SU-DHL-6 (cell line): ENCODE measurements at regions not wholly inside any gene's neighbourhood (a gene's known extent, or its start where the extent isn't known, plus 50 kb on each side); places are given as distances from the start of the nearest gene placed in this dataset.
A peak's percentile ranks its signal among the peaks of the same experiment; 100 is the strongest.

Experiments used
- H2AFZ ChIP-seq: fragments of 200-600 bp; sonication (generic); 2 replicates; pipeline ENCODE4 v1.6.1; 2014; ENCODE audit warnings: low read depth, mild to moderate bottlenecking, moderate library complexity, mixed read lengths, antibody characterized with exemption, low read length; ENCODE audit not compliant: severe bottlenecking
- H3F3A ChIP-seq: fragments of 200-600 bp; shearing (Covaris generic); 2 replicates; pipeline ENCODE4 v1.6.0; 2016; ENCODE audit warnings: antibody characterized with exemption, mild to moderate bottlenecking; ENCODE audit not compliant: insufficient read depth
- H3K27ac ChIP-seq: fragments of 200-600 bp; sonication (generic); 2 replicates; pipeline ENCODE4 v1.5.1; 2016; ENCODE audit warnings: low read depth, mild to moderate bottlenecking, low read length, moderate library complexity, mixed read lengths
- H3K27me3 ChIP-seq: fragments of 200-600 bp; sonication (generic), shearing (Covaris generic); 2 replicates; pipeline ENCODE4 v1.6.0; 2014; ENCODE audit warnings: mild to moderate bottlenecking, low read length
- H3K36me3 ChIP-seq: fragments of 200-600 bp; sonication (generic); 2 replicates; pipeline ENCODE4 v1.6.1; 2014; ENCODE audit warnings: mild to moderate bottlenecking, low read length, mixed read lengths
- H3K4me2 ChIP-seq: fragments of 300-600, 200-600 bp; shearing (Covaris generic), sonication (generic); 2 replicates; pipeline ENCODE4 v1.6.0; 2014; ENCODE audit warnings: low read length, low read depth, mild to moderate bottlenecking; ENCODE audit not compliant: poor library complexity, severe bottlenecking
- H3K4me3 ChIP-seq: fragments of 200-600 bp; sonication (generic); 2 replicates; pipeline ENCODE4 v1.5.1; 2014; ENCODE audit warnings: antibody characterized with exemption, low read length, mild to moderate bottlenecking, mixed read lengths; ENCODE audit not compliant: insufficient read depth, poor library complexity, severe bottlenecking
- H3K79me2 ChIP-seq: fragments of 200-600 bp; sonication (generic); 2 replicates; pipeline ENCODE4 v1.6.1; 2014; ENCODE audit warnings: mild to moderate bottlenecking, low read length, moderate library complexity; ENCODE audit not compliant: insufficient read depth
- H3K9ac ChIP-seq: fragments of 200-600 bp; sonication (generic); 2 replicates; pipeline ENCODE4 v1.7.0; 2014; ENCODE audit warnings: mild to moderate bottlenecking, low read length
- H3K9me2 ChIP-seq: fragments of 200-600 bp; sonication (generic); replicated peaks from 2 replicates; pipeline ENCODE4 v1.6.1; 2014; ENCODE audit warnings: low read length; ENCODE audit not compliant: insufficient read depth
- H3K9me3 ChIP-seq: fragments of 200-600 bp; sonication (generic); 2 replicates; pipeline ENCODE4 v1.6.1; 2014; ENCODE audit warnings: low read length, mixed read lengths; ENCODE audit not compliant: insufficient read depth
- H4K20me1 ChIP-seq: fragments of 200-600 bp; sonication (generic); 2 replicates; pipeline ENCODE4 v1.6.1; 2014; ENCODE audit warnings: low read depth, mild to moderate bottlenecking, antibody characterized with exemption, low read length, moderate library complexity, mixed read lengths
- CTCF ChIP-seq: fragments of 200-600 bp; sonication (generic); IDR thresholded peaks from one replicate; pipeline ENCODE4 v1.5.1; 2017; ENCODE audit warnings: antibody characterized with exemption, mild to moderate bottlenecking, low read length, moderate library complexity; ENCODE audit not compliant: insufficient read depth, poor library complexity, severe bottlenecking
- EZH2phosphoT487 ChIP-seq: fragments of 200-600 bp; sonication (generic), shearing (Covaris generic); conservative IDR thresholded peaks from 2 replicates; pipeline ENCODE4 v1.6.1; 2018; ENCODE audit warnings: mild to moderate bottlenecking, antibody characterized with exemption, low read length, moderate library complexity, mixed read lengths

- no peak for TF ChIP-seq EZH2phosphoT487
- no peak for TF ChIP-seq CTCF
- Histone ChIP-seq H2AFZ (no peak overlapping the region), H3K9me3 (no peaks in the 10 kb centered on the region), H3K9me2 (no peaks in the 10 kb centered on the region), H3K4me3 (no peak overlapping the region), H4K20me1 (no peaks in the 10 kb centered on the region), H3K27ac (no peak overlapping the region), H3K79me2 (no peaks in the 10 kb centered on the region), H3F3A (no peaks in the 10 kb centered on the region), H3K36me3 (no peaks in the 10 kb centered on the region), H3K9ac (no peak overlapping the region), H3K27me3 (no peaks in the 10 kb centered on the region), H3K4me2 (peak overlapping the region; percentile 53)
These were observed 458.4 kb upstream of the SYT1 start for GRCh38 chr12:78406213-78406612.

GRCh38 chr12:78406828-78407227 is 457.7 kb upstream of the SYT1 start:
- H2AFZ ChIP-seq, result no peak overlapping the region
- no peaks in the 10 kb centered on the region for H3K36me3 ChIP-seq
- H3K27ac ChIP-seq, result no peak overlapping the region

GRCh38 chr12:78407722-78408121 is 456.9 kb upstream of the SYT1 start:
- Histone ChIP-seq H3K27me3 (no peaks in the 10 kb centered on the region), H4K20me1 (no peaks in the 10 kb centered on the region), H2AFZ (no peak overlapping the region), H3K79me2 (no peaks in the 10 kb centered on the region), H3K9me3 (no peaks in the 10 kb centered on the region), H3F3A (no peaks in the 10 kb centered on the region), H3K27ac (no peak overlapping the region), H3K4me3 (no peak overlapping the region), H3K4me2 (no peak overlapping the region), H3K36me3 (no peaks in the 10 kb centered on the region), H3K9me2 (no peaks in the 10 kb centered on the region), H3K9ac (no peak overlapping the region)
- TF ChIP-seq EZH2phosphoT487, result no peak
- TF ChIP-seq CTCF, result no peak

More at GRCh38 chr12:78406828-78407227, 457.7 kb upstream of the SYT1 start:
- H3K27me3 ChIP-seq, result no peaks in the 10 kb centered on the region
- no peaks in the 10 kb centered on the region for H3K9me3 ChIP-seq
- H3K4me2 ChIP-seq, result peak overlapping the region; percentile 53
- H3K9ac ChIP-seq, result no peak overlapping the region
- H3F3A ChIP-seq, result no peaks in the 10 kb centered on the region
- no peak for TF ChIP-seq CTCF
- H3K79me2 ChIP-seq, result no peaks in the 10 kb centered on the region
- no peaks in the 10 kb centered on the region for H3K9me2 ChIP-seq
- no peak overlapping the region for H3K4me3 ChIP-seq
- no peaks in the 10 kb centered on the region for H4K20me1 ChIP-seq

- Histone ChIP-seq H3K9me3 (no peaks in the 10 kb centered on the region), H3F3A (no peaks in the 10 kb centered on the region), H3K9ac (no peak overlapping the region), H3K9me2 (no peaks in the 10 kb centered on the region), H3K27me3 (no peaks in the 10 kb centered on the region), H3K27ac (no peak overlapping the region), H2AFZ (no peak overlapping the region), H3K4me3 (no peak overlapping the region), H3K36me3 (no peaks in the 10 kb centered on the region), H3K4me2 (no peak overlapping the region), H3K79me2 (no peaks in the 10 kb centered on the region), H4K20me1 (no peaks in the 10 kb centered on the region)
- TF ChIP-seq CTCF, result no peak
- no peak for TF ChIP-seq EZH2phosphoT487
These were observed 450.5 kb upstream of the SYT1 start for GRCh38 chr12:78414071-78414470.
